T-cell (primary cell): ENCODE measurements at regions not wholly inside any gene's neighbourhood (a gene's known extent, or its start where the extent isn't known, plus 50 kb on each side); places are given as distances from the start of the nearest gene placed in this dataset.

Experiments
- ATAC-seq, 4 experiments: fragments of 200-7000 bp in 3 of 4; fragments of 150-1000 bp in 1 of 4; cut with Tn5 transposase; replicated peaks in 1 of 4; 1 replicate in 3 of 4; 2 replicates in 1 of 4; pipeline ENCODE4 v1.10.0; 2021; ENCODE audit warnings: moderate library complexity in 3 of 4, mild to moderate bottlenecking in 2 of 4, moderate number of reproducible peaks in 1 of 4
- CTCF ChIA-PET, 2 donors: fragments of 300-600 bp; sonication (Branson Sonifier 250); formaldehyde crosslinking; loops; one replicate each; lab custom pipeline; 2022; ENCODE audit warnings: antibody characterized with exemption in 2 of 2; lab: Charles Lee
- POLR2A ChIA-PET, 2 donors: fragments of 300-600 bp; sonication (Branson Sonifier 250); formaldehyde crosslinking; loops; one replicate each; lab custom pipeline; 2022; ENCODE audit warnings: antibody characterized with exemption in 2 of 2; lab: Charles Lee
- DNase-seq, 35 experiments: peaks; one replicate each; pipeline versions ENCODE4 v3.0.0 to v3.0.0-alpha.2; 2013 to 2023
- H3K27ac ChIP-seq: one replicate; pipeline ENCODE4 v1.5.1; 2013; ENCODE audit warnings: low read length
- H3K27me3 ChIP-seq, 2 experiments: replicated peaks in 1 of 2; 1 replicate in 1 of 2; 2 replicates in 1 of 2; pipeline versions ENCODE4 v1.6.1 to v1.7.0; 2013; ENCODE audit warnings: low read length in 1 of 2, mixed read lengths in 1 of 2; ENCODE audit not compliant: control insufficient read depth in 2 of 2, insufficient read depth in 2 of 2; ENCODE audit errors: extremely low read depth in 1 of 2
- H3K36me3 ChIP-seq, 2 donors: 1 replicate in 1 of 2; 2 replicates in 1 of 2; pipeline versions ENCODE4 v1.6.1 to v1.7.0; 2013; ENCODE audit warnings: low read length in 1 of 2; ENCODE audit not compliant: control insufficient read depth in 2 of 2, insufficient read depth in 1 of 2; ENCODE audit errors: extremely low read depth in 1 of 2
- H3K4me1 ChIP-seq, 2 experiments: 1 replicate in 1 of 2; 2 replicates in 1 of 2; pipeline versions ENCODE4 v1.6.1 to v1.7.0; 2013; ENCODE audit warnings: low read length in 2 of 2, mixed read lengths in 1 of 2; ENCODE audit not compliant: insufficient read depth in 2 of 2, control insufficient read depth in 1 of 2; ENCODE audit errors: extremely low read depth in 1 of 2
- H3K4me3 ChIP-seq, 2 donors: 1 replicate in 1 of 2; 2 replicates in 1 of 2; pipeline versions ENCODE4 v1.5.1 to v1.7.0; 2013; ENCODE audit warnings: mild to moderate bottlenecking in 2 of 2, low read length in 1 of 2, moderate library complexity in 1 of 2; ENCODE audit not compliant: control insufficient read depth in 1 of 2; ENCODE audit errors: extremely low read depth in 1 of 2
- H3K9me3 ChIP-seq: 2 replicates; pipeline ENCODE4 v1.7.0; 2013
- H3K27ac Mint-ChIP-seq, 2 donors: one replicate each; pipeline ENCODE4 v1.8.0; 2020 to 2021; ENCODE audit warnings: mild to moderate bottlenecking in 2 of 2, mixed read lengths in 2 of 2
- H3K27me3 Mint-ChIP-seq, 2 donors: one replicate each; pipeline ENCODE4 v1.8.0; 2021 to 2022; ENCODE audit warnings: mixed read lengths in 2 of 2
- H3K36me3 Mint-ChIP-seq: one replicate; pipeline ENCODE4 v1.8.0; 2021; ENCODE audit warnings: mixed read lengths
- H3K4me1 Mint-ChIP-seq, 3 donors: one replicate each; pipeline ENCODE4 v1.8.0; 2020 to 2022; ENCODE audit warnings: mixed read lengths in 3 of 3, mild to moderate bottlenecking in 1 of 3
- H3K4me3 Mint-ChIP-seq, 3 donors: one replicate each; pipeline ENCODE4 v1.8.0; 2020 to 2022; ENCODE audit warnings: mild to moderate bottlenecking in 3 of 3, mixed read lengths in 3 of 3, moderate library complexity in 3 of 3
- H3K9me3 Mint-ChIP-seq, 3 donors: one replicate each; pipeline ENCODE4 v1.8.0; 2020 to 2022; ENCODE audit warnings: mixed read lengths in 3 of 3
- WGBS: methylation state at CpG from one replicate; pipeline ENCODE4 v1.1.5; 2013; ENCODE audit warnings: missing lambda C conversion rate; ENCODE audit not compliant: insufficient coverage; 5-methylcytosine and 5-hydroxymethylcytosine counted together

GRCh38 chr7:41421056-41421455, 281.8 kb downstream of the INHBA start:
- no peak overlapping the region for H3K27ac ChIP-seq
- Mint-ChIP-seq H3K4me3 (no peak overlapping the region), H3K27me3 (no peaks in the 10 kb centered on the region), H3K36me3 (no peaks in the 10 kb centered on the region), H3K4me1 (no peaks in the 10 kb centered on the region), H3K27ac (no peak overlapping the region), H3K9me3 (peaks cover 0 to 4% (median 4%) of the 10 kb centered on the region in 3 donors)
- DNase-seq: no peak
- ATAC-seq: no peak
- H3K27me3 ChIP-seq: no peaks in the 10 kb centered on the region
- H3K4me3 ChIP-seq: no peak overlapping the region
- ChIA-PET CTCF (no interaction called here), POLR2A (no interaction called here)
- H3K9me3 ChIP-seq: no peaks in the 10 kb centered on the region
- WGBS: 100% methylated on average over 1 of the region's 3 CpGs
- no peaks in the 10 kb centered on the region for H3K36me3 ChIP-seq
- H3K4me1 ChIP-seq: no peaks in the 10 kb centered on the region

DNA sequence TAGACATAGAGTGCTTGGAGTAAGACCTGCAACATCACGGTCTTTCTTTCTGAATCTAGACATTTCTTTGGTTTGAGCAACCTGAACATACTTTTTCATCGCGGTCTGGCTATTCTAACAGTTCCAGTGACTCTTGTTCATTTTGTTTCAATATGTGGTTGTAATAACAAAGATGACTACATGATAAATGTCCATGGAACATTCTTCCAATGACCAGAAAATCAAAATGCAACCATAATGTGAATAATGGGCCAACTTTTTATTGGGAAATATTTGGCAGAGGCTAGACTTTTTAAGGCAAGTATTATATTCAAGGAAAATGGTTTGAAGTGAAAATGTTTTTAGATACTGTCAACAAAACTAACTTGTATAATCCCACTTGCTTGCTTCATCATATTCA, 282.5 kb downstream of the INHBA start:
- H3K4me3 Mint-ChIP-seq: no peak overlapping the region
- H3K9me3 ChIP-seq: no peaks in the 10 kb centered on the region
- H3K9me3 Mint-ChIP-seq: peaks cover 0 to 4% (median 4%) of the 10 kb centered on the region in 3 donors
- H3K4me1 ChIP-seq: no peaks in the 10 kb centered on the region
- H3K27ac Mint-ChIP-seq: no peak overlapping the region
- no peaks in the 10 kb centered on the region for H3K36me3 Mint-ChIP-seq
- H3K27ac ChIP-seq: no peak overlapping the region
- no peaks in the 10 kb centered on the region for H3K27me3 ChIP-seq
- CTCF ChIA-PET: no interaction called here
- no peaks in the 10 kb centered on the region for H3K27me3 Mint-ChIP-seq
- WGBS: 100% methylated on average over 1 of the region's 3 CpGs
- H3K36me3 ChIP-seq: no peaks in the 10 kb centered on the region
- DNase-seq: no peak
- no peaks in the 10 kb centered on the region for H3K4me1 Mint-ChIP-seq
- POLR2A ChIA-PET: no interaction called here
- ATAC-seq: no peak
- H3K4me3 ChIP-seq: no peak overlapping the region

DNA sequence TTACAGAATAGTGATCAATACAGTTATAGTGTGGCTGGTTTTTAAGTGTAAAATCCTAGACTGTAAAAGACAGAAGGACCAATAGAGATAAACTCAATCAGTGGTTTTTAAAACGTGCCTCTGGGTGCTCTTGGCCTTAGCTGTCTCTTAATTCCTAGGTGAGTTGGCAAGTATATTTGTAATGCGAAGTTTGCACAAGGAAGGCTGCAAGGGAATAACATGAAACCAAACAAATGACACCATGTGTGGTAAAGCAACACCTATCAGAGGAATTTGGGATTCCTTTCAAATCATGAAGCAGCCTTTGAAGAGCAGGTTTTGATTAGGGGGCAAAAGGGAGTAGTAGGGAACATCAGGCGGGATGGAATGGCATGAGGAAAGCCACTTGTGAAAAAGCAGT, 284.6 kb downstream of the INHBA start:
- H3K36me3 ChIP-seq: no peaks in the 10 kb centered on the region
- Mint-ChIP-seq H3K4me1 (no peaks in the 10 kb centered on the region), H3K27ac (no peak overlapping the region), H3K27me3 (no peaks in the 10 kb centered on the region), H3K9me3 (peaks cover 4 to 12% (median 4%) of the 10 kb centered on the region in 3 donors), H3K36me3 (no peaks in the 10 kb centered on the region), H3K4me3 (no peak overlapping the region)
- no peak for DNase-seq
- CTCF ChIA-PET: no interaction called here
- POLR2A ChIA-PET: no interaction called here
- H3K4me1 ChIP-seq: no peaks in the 10 kb centered on the region
- no peaks in the 10 kb centered on the region for H3K9me3 ChIP-seq
- H3K27me3 ChIP-seq: no peaks in the 10 kb centered on the region
- H3K4me3 ChIP-seq: no peak overlapping the region
- H3K27ac ChIP-seq: no peak overlapping the region
- 62% methylated on average over 3 of the region's 3 CpGs for WGBS
- no peak for ATAC-seq

GRCh38 chr7:41416208-41416595, 286.7 kb downstream of the INHBA start:
- CTCF ChIA-PET: interaction anchor here in 1 of 2 donors (0.6 kb wide), 1 partner anchor 72 kb away, joined by 3 read pairs; no protein-coding TSS in a partner anchor
- Histone ChIP-seq H3K27me3 (no peaks in the 10 kb centered on the region), H3K9me3 (no peaks in the 10 kb centered on the region), H3K4me1 (no peaks in the 10 kb centered on the region), H3K27ac (no peak overlapping the region), H3K36me3 (no peaks in the 10 kb centered on the region), H3K4me3 (no peak overlapping the region)
- Mint-ChIP-seq H3K27me3 (no peaks in the 10 kb centered on the region), H3K36me3 (no peaks in the 10 kb centered on the region), H3K4me3 (no peak overlapping the region), H3K4me1 (no peaks in the 10 kb centered on the region), H3K9me3 (peaks cover 4 to 17% (median 11%) of the 10 kb centered on the region in 3 donors), H3K27ac (no peak overlapping the region)
- DNase-seq (no peak), ATAC-seq (no peak)
- WGBS: no CpG with 5 or more reads among the region's 3 CpGs
- POLR2A ChIA-PET: no interaction called here

GRCh38 chr7:41415471-41416207, 287.3 kb downstream of the INHBA start:
- Mint-ChIP-seq H3K9me3 (peaks cover 4 to 17% (median 11%) of the 10 kb centered on the region in 3 donors), H3K36me3 (no peaks in the 10 kb centered on the region), H3K4me3 (no peak overlapping the region), H3K4me1 (no peaks in the 10 kb centered on the region), H3K27ac (no peak overlapping the region), H3K27me3 (no peaks in the 10 kb centered on the region)
- Histone ChIP-seq H3K4me3 (no peak overlapping the region), H3K4me1 (no peaks in the 10 kb centered on the region), H3K9me3 (no peaks in the 10 kb centered on the region), H3K27ac (no peak overlapping the region), H3K36me3 (no peaks in the 10 kb centered on the region), H3K27me3 (no peaks in the 10 kb centered on the region)
- ChIA-PET CTCF (interaction anchor here in 1 of 2 donors (0.6 kb wide), 1 partner anchor 72 kb away, joined by 3 read pairs; no protein-coding TSS in a partner anchor), POLR2A (no interaction called here)
- WGBS: no CpG with 5 or more reads among the region's 5 CpGs
- ATAC-seq: no peak
- DNase-seq: no peak

DNA sequence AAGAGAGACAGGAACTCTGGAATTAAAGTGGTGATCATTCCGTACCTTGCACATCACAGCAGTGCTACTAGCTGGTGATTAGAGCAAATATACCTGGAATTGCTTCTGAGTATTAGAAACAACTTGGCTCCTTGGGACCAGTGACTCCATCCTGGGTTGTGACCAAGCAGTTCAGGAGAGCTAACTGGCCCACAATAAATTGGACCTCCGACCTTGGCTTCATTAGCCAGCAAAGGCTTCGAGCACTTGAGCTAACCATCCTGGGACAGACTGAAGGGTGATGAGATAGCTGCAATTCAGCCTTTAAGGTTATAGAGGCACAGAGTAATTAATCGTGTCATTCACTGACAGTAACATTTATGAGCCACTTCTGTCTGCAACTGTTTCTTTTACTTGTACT, 287.8 kb downstream of the INHBA start:
- no peak for ATAC-seq

More for the DNA sequence above, 287.8 kb downstream of the INHBA start:
- Mint-ChIP-seq H3K4me3 (no peak overlapping the region), H3K36me3 (no peaks in the 10 kb centered on the region), H3K27me3 (no peaks in the 10 kb centered on the region), H3K27ac (no peak overlapping the region), H3K9me3 (peaks cover 4 to 17% (median 11%) of the 10 kb centered on the region in 3 donors), H3K4me1 (no peaks in the 10 kb centered on the region)
- ChIA-PET POLR2A (no interaction called here), CTCF (no interaction called here)
- Histone ChIP-seq H3K9me3 (no peaks in the 10 kb centered on the region), H3K4me3 (no peak overlapping the region), H3K4me1 (no peaks in the 10 kb centered on the region), H3K27ac (no peak overlapping the region), H3K36me3 (no peaks in the 10 kb centered on the region), H3K27me3 (no peaks in the 10 kb centered on the region)
- 95% methylated on average over 4 of the region's 4 CpGs for WGBS
- no peak for DNase-seq
